GM13977 (cell line): ENCODE measurements at regions not wholly inside any gene's neighbourhood (a gene's known extent, or its start where the extent isn't known, plus 50 kb on each side); places are given as distances from the start of the nearest gene placed in this dataset.

Experiments used
- DNase-seq: peaks from one replicate; pipeline ENCODE4 v3.0.0; 2012; ENCODE audit warnings: low spot score
- CTCF ChIP-seq: IDR thresholded peaks from 2 replicates; pipeline ENCODE4 v1.5.1; 2012; ENCODE audit warnings: mild to moderate bottlenecking, control low read depth; ENCODE audit not compliant: insufficient read depth; ENCODE audit errors: extremely low read depth, missing control alignments
- in situ Hi-C: fragments of 300-500 bp; cut with MboI; formaldehyde crosslinking; loops from one replicate; pipeline ENCODE4 v1.12.0; 2022; ENCODE audit warnings: low sequenced_read_pairs, low pct_unique_long_range_greater_than_20kb, mixed read lengths, inconsistent platforms; ENCODE audit not compliant: unreplicated experiment

GRCh38 chr3:111324151-111324550 lies 217.8 kb upstream of the CD96 start:
- TF ChIP-seq CTCF, result no peak
- no peak for DNase-seq
- in situ Hi-C loops, result no loop called here

GRCh38 chr3:111324645-111325044 lies 217.4 kb upstream of the CD96 start:
- DNase-seq, result no peak
- TF ChIP-seq CTCF, result no peak
- in situ Hi-C loops, result no loop called here

- TF ChIP-seq CTCF, result no peak
- in situ Hi-C loops, result no loop called here
- DNase-seq, result no peak
These were observed 216.8 kb upstream of the CD96 start for GRCh38 chr3:111325160-111325718.

- DNase-seq, result no peak
- in situ Hi-C loops, result no loop called here
- no peak for TF ChIP-seq CTCF
These were observed 215.6 kb upstream of the CD96 start for GRCh38 chr3:111326144-111326995.

GRCh38 chr3:111331306-111331705 lies 210.7 kb upstream of the CD96 start:
- TF ChIP-seq CTCF, result no peak
- DNase-seq, result no peak
- in situ Hi-C loops, result no loop called here

- TF ChIP-seq CTCF, result no peak
- DNase-seq, result no peak
- in situ Hi-C loops, result no loop called here
These were observed 210.1 kb upstream of the CD96 start for GRCh38 chr3:111331912-111332311.
